ENCODE measurements at regions not wholly inside any gene's neighbourhood (a gene's known extent, or its start where the extent isn't known, plus 50 kb on each side); places are given as distances from the start of the nearest gene placed in this dataset.
"Not testable (repeated sequence)": the region's sequence is repeated elsewhere in the genome, so short reads cannot be mapped to it uniquely, and the experiment has no call there.

DNA sequence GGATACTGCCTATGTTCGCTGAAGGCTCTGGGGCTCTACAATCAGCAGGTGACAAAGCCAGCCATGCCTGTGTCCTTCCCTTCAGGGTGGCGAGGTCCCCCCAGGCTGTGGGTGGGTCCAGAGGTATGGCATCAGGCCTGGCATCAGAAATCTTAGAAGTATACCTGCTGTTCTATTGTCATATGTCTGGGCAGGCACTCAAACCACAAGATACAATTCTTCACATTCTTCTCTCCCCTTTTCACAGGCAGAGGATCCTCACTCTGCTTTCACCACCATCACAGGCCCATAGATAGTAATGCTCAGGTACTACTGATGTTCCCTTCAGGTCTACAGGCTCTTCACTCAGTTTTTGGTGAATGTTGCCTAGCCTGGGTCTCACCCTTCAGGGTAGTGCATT, 1180.0 kb upstream of the CITED2 start:
- DNase-seq: no peak

DNA sequence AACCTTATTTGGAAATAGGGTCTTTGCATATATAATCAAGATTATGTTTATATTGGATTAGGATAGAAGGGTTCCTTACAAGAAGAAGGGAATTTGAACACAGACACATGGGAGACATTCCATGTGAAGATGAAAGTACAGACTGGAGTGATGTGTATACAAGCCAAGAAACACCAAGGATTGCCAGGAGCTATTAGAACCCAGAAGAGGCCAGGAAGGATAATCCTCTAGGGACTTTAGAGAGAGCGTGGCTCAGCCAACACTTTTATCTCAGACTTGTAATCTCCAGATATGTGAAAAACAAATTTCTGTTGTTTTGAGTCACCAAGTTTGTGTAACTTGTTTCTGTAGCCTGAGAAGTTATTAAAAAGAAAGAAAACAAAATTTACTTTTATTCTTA, 1173.9 kb upstream of the CITED2 start:
- DNase-seq: no peak

DNA sequence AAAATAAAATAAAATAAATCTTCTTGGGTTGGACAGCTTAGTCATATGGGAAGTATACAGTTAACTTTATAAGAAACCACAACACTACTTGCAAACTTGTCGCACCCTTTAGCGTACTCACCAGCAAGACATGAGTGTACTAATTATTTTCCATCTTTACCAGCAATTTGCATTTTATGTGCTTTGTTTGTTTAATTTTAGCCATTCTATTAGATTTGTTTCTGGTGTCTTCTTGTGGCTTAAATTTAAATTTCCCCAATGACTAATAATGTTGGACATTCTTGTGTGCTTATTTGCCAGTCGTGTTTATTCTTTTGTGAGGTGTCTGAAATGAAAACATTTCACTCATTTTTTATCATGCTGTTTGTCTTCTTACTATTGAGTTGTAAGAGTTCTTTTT, 1172.2 kb upstream of the CITED2 start:
- no peak for DNase-seq

DNA sequence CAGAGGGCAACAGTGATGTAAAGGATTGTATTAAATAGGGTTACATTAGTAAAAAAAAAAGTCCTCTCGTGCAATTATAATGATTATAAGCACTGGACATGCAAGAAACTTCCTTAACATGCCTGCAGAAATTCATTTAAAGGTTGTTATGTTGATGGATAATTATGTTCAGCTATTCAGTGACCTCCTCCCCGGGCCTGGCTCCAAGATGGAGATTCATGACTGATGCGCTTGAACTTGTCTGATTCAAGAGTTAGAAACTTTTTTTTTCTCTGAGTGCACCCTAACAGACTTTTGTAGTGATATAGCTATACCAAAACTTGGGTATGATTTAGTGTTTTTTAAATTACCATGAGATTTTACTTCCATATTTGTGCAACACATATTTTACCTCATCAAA, 1170.0 kb upstream of the CITED2 start:
- DNase-seq: no peak

DNA sequence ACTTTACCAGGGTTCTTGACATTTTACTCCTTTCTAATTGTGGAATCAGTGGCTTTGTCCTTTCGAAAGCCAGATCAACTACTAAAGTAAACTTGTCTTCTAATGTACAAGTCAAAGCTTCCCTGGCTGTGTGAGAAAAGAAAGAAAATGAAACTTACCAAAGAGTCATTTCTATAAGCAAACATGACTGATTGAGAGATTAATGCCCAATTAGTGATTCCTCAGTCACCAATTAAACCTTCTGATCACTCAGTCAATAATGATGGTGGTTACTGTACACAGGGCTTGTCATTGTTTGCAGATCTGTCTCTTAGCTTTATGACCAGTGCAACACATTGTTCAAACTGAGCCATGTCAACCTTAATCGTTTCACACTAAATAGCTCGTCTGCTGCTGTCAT, 1168.4 kb upstream of the CITED2 start:
- no peak for DNase-seq

DNA sequence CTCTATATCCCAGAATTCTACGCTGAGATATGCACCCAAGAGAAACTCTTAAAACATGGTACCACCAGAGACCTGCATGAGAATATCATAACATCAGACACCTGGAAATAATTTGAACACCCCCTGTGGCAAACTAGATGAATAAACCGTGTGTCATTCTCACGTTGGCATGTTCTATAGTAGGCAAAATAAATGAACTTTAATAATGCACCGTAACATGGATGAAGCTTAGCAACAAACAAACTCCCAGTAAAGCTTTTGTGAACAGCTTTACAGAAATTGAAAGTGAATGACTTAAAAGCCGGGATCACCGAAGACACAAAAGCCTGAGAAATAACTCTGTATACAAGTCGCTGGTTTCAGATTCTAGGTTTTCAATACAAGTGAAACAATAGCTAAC, 1166.8 kb upstream of the CITED2 start:
- DNase-seq: no peak

DNA sequence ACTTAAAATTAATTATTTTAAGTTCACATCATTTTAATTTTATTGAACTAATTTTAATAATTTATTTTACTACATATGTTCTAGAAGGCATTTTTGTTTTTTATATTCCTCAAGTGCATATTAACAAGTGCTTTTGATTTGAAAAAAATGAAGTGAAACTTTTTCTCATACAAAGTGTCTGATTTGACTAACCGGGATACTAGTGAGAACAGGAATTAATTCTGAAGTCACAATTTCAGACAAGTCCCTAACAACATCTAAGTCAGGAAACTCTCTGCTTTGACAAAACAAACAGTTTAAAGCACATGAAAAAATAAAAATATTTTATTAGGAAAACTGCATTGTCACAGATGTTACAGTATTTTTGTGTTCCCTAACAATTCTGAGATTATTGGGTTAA, 1166.3 kb upstream of the CITED2 start:
- DNase-seq: no peak

DNA sequence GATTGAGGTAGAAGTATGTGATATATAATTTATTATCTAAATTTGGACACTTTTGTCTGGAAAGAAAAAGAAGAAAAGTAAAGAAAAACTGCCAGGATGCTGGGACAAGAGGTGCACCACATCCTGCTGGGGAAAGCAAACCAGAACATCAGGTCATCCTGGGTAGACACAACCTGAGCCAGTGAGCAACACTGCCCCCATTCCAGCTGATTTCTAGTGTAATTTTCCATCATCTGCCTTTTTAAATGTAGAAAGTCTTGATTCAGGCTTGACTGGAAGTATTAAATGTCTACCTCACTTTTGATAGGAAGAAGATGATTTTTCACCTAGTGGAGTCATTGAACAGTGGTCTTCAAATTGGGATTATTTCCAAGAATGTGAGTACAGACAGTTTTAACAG, 1164.5 kb upstream of the CITED2 start:
- DNase-seq: no peak

DNA sequence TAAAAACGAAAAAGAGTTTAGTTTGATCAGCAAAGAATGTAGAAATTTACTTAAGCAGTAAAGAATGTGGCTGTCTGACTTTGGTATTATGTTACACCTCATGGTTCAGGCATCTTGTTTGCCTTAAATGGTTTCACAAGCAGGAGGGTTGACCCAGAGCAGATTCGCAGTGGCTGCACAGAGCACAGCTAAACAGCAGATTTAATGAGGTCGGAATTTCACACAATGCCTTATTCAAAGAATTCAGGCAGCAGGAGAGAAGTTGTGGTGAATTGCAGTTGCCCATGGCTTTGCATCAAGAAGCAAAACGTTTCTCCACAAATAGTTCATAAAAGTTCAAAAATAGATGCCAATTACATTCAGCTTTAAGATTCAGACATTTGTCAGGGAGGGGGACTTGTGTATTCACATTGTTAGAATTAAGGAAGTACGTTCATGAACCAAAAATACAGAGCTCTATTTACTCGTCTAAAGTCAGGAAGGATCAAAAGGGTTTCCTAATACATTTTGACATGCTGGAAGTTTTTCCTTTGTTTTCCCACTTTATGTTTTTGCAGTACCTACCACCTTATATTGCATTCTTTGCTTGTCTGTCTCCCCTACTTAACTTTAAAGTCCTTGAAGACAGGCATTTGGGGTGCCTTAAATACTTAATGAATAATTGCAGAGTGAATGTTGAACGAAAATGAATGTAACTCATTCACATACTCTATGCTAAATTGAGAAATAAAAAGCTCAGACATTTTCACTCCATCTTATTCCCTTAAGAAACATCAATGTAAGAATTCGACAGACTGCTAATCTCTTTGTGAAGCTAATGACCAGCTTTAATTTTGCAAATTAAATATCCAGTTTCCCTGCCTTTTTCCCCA, 1163.6 kb upstream of the CITED2 start:
- DNase-seq: no peak

DNA sequence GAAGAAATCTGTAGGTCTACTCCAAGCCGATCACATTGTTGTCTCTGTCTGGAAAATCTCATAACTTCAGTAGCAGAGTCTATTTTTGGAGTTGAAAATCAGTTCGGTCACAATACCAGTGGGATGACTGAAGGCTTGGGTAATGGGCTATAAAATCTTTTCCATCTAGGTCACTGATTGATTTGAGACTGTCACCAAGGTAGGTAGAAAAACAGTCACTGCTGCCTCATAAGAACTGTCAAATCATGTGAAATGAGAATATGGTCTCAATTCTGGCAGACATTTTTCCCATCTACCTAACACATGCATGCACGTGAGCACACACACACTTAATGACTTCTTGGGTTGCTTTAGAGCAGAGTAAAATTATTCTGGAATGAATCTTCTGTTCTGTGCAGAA, 1162.8 kb upstream of the CITED2 start:
- DNase-seq: no peak

DNA sequence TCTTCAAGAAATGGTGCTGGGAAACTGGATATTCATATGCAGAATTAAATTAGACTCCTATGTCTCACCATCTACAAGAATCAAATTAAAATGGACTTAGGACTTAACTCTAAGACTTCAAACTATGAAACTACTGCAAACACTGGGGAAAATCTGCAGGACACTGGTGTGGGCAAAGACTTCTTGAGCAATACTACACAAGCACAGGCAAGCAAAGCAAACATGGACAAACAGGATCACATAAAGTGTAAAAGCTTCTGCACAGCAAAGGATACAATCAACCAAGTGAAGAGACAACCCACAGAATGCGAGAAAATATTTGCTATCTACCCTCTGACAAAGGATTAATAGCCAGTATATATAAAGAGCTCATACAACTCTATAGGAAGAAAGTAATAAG, 1161.1 kb upstream of the CITED2 start:
- DNase-seq: no peak

DNA sequence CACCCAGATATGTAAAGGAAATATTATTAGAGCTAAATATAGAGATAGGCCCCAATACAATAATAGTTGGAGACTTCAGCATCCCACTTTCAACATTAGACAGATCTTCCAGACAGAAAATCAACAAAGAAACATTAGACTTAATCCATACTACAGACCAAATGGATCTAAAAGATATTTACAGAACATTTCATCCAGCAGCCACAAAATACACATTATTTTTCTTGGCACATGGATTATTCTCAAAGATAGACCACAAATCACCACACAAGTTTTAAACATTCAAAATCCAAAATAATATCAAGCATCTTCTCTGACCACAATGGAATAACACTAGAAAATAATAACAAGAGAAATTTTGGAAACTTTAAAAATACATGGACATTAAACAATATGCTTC, 1159.1 kb upstream of the CITED2 start:
- no peak for DNase-seq

DNA sequence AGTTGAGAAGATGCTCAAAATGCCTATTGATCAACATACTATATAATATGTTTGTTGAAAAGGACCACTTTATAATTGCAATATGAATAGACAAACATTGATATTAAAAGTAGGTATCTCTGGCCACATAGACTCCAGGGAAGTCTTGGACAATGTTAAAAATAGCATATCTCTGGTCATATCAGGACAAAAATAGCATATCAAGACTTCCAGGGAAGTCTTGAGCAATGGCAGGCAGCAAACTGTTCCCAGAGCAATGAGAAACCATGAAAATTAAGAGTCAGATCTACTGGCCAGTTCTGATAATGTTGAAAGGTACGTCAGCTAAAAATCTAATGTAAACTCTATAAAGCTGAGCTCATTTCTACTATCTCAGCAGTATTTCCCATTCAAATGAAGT, 1130.3 kb upstream of the CITED2 start:
- DNase-seq: no peak

DNA sequence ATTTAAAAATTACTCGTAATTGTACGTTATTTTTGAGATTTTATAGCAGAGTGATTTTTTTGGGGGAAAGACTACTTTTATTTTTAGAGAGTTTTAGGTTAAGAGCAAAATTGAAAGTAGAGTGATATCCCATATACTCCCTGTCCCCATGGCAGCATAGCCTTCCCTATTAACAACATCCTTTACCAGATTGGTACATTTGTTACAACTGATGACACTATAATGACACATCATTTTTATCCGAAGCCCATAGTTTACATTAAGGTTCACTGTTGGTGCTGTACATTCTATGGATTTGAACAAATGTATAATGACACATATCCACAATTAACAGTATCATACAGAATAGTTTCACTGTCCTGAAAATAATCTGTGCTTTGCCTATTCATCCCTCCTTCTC, 1126.4 kb upstream of the CITED2 start:
- DNase-seq: no peak

DNA sequence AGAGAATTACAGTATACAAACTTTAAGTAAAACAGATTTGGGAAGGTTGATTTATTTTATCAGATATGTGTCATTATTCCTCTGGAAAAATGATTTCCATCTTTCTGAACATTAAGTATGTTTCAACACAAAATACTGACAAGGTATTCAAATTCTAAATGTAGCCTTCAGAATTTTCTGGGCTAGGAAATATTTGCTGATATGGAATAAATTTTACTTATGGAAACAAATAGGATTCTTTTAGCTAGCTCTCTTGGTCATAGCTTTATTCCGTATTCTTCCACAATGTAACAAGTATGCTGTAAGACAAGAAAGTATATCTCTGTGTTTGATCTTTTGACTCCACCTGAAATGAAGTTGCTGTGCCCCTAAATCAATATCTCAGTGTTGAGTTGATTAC, 1125.2 kb upstream of the CITED2 start:
- DNase-seq: no peak

DNA sequence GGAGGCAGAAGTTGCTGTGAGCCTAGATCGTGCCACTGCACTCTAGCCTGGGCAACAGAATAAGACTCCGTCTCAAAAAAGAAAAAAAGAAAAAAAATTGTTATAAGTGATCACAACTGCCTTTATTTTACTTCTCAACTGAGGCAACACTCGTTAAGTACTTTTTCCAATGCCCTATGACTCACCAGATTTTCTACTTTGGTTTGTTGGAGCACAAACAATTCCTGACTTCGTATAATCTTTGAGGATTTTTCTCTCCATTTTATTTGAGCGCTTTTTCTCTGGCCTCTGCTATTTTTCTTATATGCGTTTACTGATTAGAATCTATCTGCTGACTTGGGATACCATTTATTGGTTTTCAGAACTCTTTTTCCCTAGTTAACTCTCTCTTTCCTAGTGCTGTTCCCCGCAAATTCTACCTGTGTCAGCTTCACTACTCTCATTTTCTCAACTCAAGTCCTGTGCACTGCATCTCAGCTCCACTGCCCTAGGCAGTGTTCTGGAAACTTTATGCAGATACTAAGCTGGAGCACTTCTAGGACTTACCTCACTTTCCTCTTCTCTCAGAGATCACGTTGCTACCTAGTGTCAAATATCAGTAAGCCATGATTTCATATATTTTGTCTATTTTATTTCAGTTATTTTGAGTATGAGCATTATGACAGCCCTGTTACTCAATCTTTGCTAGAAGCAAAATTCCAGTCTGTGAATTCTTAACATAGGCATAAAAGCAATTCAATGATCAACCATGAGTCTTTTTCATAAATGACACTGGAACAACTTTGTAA, 1120.1 kb upstream of the CITED2 start:
- DNase-seq: no peak

DNA sequence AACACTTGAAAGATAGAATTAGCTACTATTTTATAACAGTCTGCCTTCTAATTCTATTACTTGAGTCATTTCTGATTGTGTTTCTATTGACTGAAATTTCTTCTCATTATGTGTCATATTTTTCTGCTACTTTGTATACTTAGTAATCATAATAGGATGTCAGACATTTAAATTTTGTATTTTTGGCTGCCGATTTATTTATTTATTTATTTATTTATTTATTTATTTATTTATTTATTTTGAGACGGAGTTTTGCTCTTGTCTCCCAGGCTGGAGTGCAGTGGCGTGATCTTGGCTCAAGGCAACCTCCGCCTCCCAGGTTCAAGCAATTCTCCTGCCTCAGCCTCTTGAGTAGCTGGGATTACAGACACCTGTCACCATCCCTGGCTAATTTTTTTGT, 1119.0 kb upstream of the CITED2 start:
- DNase-seq: not testable (repeated sequence)

DNA sequence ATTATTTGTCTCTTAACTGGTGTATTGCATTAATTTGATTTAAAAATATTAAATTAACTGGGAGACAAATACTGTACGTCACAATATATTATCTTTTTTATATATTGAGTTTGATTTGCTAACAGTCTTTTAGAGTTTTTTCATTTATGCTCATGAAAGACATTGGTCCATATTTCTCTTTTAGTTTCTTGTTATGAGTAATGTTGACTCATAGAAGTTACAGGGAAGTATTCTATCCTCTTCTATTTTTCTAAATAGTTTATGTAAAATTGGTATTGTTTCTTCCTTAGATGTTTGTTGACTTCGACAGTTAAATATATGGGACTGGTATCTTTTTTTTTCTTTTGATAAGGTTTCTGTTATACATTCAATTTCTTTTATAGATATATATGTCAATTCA, 1115.6 kb upstream of the CITED2 start:
- DNase-seq: no peak

DNA sequence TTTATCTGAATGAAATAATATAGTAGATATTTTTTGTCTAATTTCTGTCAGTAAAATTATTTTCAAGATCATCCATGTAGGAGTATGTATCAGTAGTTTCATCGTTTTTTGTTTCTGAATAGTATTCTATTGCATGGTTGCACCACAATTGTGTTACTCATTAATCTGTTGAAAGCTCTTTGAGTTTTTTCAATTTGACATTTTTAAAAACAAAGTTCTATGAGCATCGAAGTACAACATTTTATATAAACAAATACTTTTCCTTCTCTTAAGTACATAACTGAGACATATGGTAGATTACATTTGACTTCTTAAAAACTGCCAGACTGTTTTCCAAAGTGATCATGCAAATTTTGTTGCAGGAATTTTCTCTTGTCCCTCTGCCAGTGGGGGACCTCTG, 1113.1 kb upstream of the CITED2 start:
- DNase-seq: no peak

DNA sequence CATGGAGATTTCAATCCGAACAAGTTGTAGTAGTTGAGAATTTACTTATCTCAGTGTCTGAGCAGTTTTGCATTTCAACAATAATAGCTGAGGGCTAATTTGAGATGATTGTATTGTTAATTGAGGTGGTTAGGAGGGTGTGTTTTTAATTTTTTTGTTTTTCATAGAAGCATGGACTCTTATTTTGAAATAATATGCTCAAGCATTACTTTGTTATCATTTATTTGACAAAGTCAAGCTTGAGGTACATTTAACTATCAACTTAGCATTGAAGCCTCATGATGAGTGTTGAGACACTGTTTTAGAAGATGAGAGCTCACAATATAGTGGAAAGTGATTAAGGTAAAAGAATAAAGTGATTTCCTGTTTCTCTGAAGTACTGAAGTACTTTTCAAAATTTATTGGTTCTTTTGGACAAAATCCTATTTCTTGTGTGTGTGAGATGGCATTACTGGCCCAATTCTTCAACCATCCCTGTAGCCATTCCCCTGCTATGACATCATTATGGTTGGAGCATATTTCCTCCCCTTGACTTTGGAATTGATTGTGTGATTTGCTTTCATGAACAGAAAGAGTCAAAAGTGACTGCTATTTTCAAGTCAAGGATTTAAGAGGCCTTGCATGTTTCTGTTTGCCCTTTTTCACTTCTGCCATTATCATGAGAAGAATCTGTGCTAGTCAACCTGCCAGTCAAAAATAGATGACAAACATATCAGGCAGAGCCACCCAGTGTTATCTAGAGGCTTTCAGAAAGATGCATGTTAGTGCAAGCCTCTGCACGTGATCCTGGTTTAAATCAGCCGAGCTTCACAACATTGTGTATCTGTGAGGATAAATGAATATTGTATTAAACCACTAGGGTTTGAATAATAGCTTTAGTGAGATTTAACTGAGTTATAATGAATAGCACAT, 1112.3 kb upstream of the CITED2 start:
- DNase-seq: no peak

DNA sequence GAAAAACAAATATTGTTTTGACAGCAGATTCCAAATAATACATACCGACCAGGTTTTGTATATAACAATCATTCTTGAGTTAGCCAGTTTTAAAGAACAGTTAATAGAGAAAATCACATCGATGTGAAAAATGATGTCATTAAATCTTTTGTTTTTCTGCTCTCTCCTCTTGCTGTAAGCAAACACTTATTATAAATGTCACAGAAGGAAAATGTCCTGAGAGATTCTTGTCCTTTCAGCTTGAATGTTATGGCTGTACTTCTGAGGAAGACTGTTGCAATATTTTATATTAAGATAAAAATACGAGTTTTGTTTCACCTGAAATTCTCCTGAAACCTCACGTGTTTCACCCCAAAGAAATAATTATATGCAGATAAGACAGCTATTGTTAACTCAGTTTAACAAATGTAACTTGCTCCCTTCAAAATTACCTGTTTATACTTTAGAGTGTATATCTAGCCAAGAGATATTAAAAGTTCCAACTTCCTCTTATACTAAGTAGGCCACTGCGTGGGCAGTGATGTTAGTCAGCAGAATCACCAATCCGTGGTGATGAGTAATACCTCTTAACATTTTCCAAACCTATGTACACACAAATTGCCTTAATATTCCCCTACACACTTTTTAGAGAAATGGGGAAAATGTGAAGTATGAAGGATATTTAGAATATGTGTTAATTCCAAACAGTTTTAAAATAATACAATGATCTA, 1111.4 kb upstream of the CITED2 start:
- DNase-seq: no peak

DNA sequence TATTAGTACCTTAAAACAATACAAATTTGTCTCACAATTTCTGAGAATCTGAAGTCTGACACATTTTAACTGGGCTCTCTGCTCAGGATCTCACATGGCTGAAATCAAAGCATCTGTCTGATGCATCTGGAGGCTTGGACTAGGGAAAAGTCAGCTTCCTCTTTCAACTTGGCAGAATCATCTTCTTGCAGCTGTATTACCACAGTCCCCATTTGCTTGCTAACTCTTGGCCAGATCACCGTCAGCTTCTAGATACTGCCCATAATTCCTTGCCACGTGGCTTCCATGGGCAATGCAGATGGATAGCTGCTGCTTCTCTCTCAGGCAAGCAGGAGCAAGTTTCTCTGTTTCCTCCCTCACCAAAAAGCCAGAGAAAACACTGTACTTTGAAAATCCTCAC, 1106.4 kb upstream of the CITED2 start:
- no peak for DNase-seq

DNA sequence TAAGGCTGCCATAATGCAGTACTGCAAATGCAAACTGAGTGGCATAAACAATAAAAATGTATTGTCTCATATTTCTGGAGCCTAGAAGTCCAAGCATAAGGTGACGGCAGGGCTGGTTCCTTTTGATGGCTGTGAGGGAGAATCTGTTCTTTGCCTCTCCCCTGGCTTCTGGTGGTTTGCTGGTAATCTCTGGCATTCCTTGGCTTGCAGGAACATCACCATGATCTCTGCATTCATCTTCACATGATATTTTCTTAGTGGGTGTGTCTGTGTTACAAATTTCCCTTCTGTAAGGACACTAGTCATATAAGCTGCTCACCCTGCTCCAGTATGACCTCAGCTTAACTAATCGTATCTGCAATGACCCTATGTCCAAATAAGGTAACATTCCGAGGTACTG, 1104.2 kb upstream of the CITED2 start:
- DNase-seq: no peak

Data from activated CD8-positive, alpha-beta memory T cell treated with anti-CD3 and anti-CD28 coated beads for 24 hours (primary cell).